SK-N-SH treated with all-trans-retinoic acid at 6 μM for 48 hours (cell line): ENCODE measurements at regions not wholly inside any gene's neighbourhood (a gene's known extent, or its start where the extent isn't known, plus 50 kb on each side); places are given as distances from the start of the nearest gene placed in this dataset.

Experiments
- ATAC-seq: fragments of 200-7000 bp; cut with Tn5 transposase; 3 replicates; pipeline ENCODE4 v1.9.1; 2020; ENCODE audit warnings: mild to moderate bottlenecking, moderate library complexity
- ARNTL ChIP-seq: fragments of 450-650 bp; formaldehyde crosslinking; IDR thresholded peaks from 2 replicates; pipeline ENCODE4 v1.5.0; 2020; ENCODE audit warnings: low read depth, mild to moderate bottlenecking, moderate library complexity, borderline replicate concordance
- BACH2 ChIP-seq: fragments of 250-450 bp; sonication (Bioruptor Pico); IDR thresholded peaks from 2 replicates; pipeline ENCODE4 v1.9.0; 2021; ENCODE audit warnings: mild to moderate bottlenecking, borderline replicate concordance
- CSDC2 ChIP-seq: fragments of 250-450 bp; sonication (Bioruptor Pico); IDR thresholded peaks from 2 replicates; pipeline ENCODE4 v1.5.0; 2020; ENCODE audit warnings: mild to moderate bottlenecking, moderate library complexity
- ESRRG ChIP-seq: fragments of 250-450 bp; sonication (Bioruptor Pico); IDR thresholded peaks from 2 replicates; pipeline ENCODE4 v1.6.1; 2021; ENCODE audit warnings: mild to moderate bottlenecking
- GLIS3 ChIP-seq: fragments of 250-450 bp; sonication (Bioruptor Pico); IDR thresholded peaks from 2 replicates; pipeline ENCODE4 v1.5.0; 2020; ENCODE audit warnings: mild to moderate bottlenecking, moderate library complexity
- ISL1 ChIP-seq: fragments of 250-450 bp; sonication (Bioruptor Pico); IDR thresholded peaks from 2 replicates; pipeline ENCODE4 v2.1.2; 2022; ENCODE audit warnings: mild to moderate bottlenecking, moderate library complexity
- OSR1 ChIP-seq: fragments of 250-450 bp; sonication (Bioruptor Pico); IDR thresholded peaks from 2 replicates; pipeline ENCODE4 v1.8.0; 2022; ENCODE audit warnings: moderate library complexity, mild to moderate bottlenecking, inconsistent platforms
- PPARA ChIP-seq: fragments of 250-450 bp; sonication (Bioruptor Pico); IDR thresholded peaks from 2 replicates; pipeline ENCODE4 v1.5.0; 2020; ENCODE audit warnings: mild to moderate bottlenecking, borderline replicate concordance
- RARB ChIP-seq: fragments of 250-450 bp; sonication (Bioruptor Pico); IDR thresholded peaks from 2 replicates; pipeline ENCODE4 v1.8.0; 2021; ENCODE audit warnings: mild to moderate bottlenecking, moderate library complexity
- SNAI2 ChIP-seq: fragments of 250-450 bp; sonication (Bioruptor Pico); IDR thresholded peaks from 2 replicates; pipeline ENCODE4 v1.5.0; 2020; ENCODE audit warnings: mild to moderate bottlenecking, moderate library complexity
- TOX ChIP-seq: fragments of 250-450 bp; sonication (Bioruptor Pico); IDR thresholded peaks from 2 replicates; pipeline ENCODE4 v1.8.0; 2021; ENCODE audit warnings: mild to moderate bottlenecking, moderate library complexity, borderline replicate concordance
- ZC3H10 ChIP-seq: fragments of 250-450 bp; sonication (Bioruptor Pico); IDR thresholded peaks from 2 replicates; pipeline ENCODE4 v1.5.1; 2021; ENCODE audit warnings: mild to moderate bottlenecking, moderate library complexity
- ZFP3 ChIP-seq: fragments of 250-450 bp; sonication (Bioruptor Pico); IDR thresholded peaks from 2 replicates; pipeline ENCODE4 v1.5.0; 2020; ENCODE audit warnings: mild to moderate bottlenecking, moderate library complexity
- ZFP30 ChIP-seq: fragments of 450-650 bp; formaldehyde crosslinking; IDR thresholded peaks from 2 replicates; pipeline ENCODE4 v1.5.0; 2022; ENCODE audit warnings: mild to moderate bottlenecking, moderate library complexity
- ZNF565 ChIP-seq: fragments of 450-650 bp; formaldehyde crosslinking; conservative IDR thresholded peaks from 2 replicates; pipeline ENCODE4 v1.5.0; 2020; ENCODE audit warnings: low read depth, mild to moderate bottlenecking, moderate library complexity
- ZNF70 ChIP-seq: fragments of 450-650 bp; formaldehyde crosslinking; IDR thresholded peaks from 2 replicates; pipeline ENCODE4 v1.5.0; 2020; ENCODE audit warnings: mild to moderate bottlenecking, moderate library complexity
- ZNF8 ChIP-seq: fragments of 450-650 bp; formaldehyde crosslinking; IDR thresholded peaks from 2 replicates; pipeline ENCODE4 v1.5.0; 2020; ENCODE audit warnings: mild to moderate bottlenecking, moderate library complexity
- TF ChIP-seq, protein P1 (sequence below): fragments of 250-450 bp; sonication (Bioruptor Pico); IDR thresholded peaks from 2 replicates; pipeline ENCODE4 v1.5.1; 2021; ENCODE audit warnings: mild to moderate bottlenecking, moderate library complexity
- TF ChIP-seq, protein P2 (sequence below): fragments of 250-450 bp; sonication (Bioruptor Pico); IDR thresholded peaks from 2 replicates; pipeline ENCODE4 v1.5.1; 2020; ENCODE audit warnings: low read depth, mild to moderate bottlenecking, moderate library complexity
- TF ChIP-seq, protein P3 (sequence below): fragments of 250-450 bp; sonication (Bioruptor Pico); IDR thresholded peaks from 2 replicates; pipeline ENCODE4 v1.8.0; 2020; ENCODE audit warnings: mild to moderate bottlenecking, moderate library complexity, borderline replicate concordance
- TF ChIP-seq, protein P4 (sequence below): fragments of 250-450 bp; sonication (Bioruptor Pico); IDR thresholded peaks from 2 replicates; pipeline ENCODE4 v1.8.0; 2021; ENCODE audit warnings: low read depth, mild to moderate bottlenecking, moderate library complexity, borderline replicate concordance
- TF ChIP-seq, protein P5 (sequence below): fragments of 250-450 bp; sonication (Bioruptor Pico); IDR thresholded peaks from 2 replicates; pipeline ENCODE4 v1.5.0; 2020; ENCODE audit warnings: mild to moderate bottlenecking, moderate library complexity

DNA sequence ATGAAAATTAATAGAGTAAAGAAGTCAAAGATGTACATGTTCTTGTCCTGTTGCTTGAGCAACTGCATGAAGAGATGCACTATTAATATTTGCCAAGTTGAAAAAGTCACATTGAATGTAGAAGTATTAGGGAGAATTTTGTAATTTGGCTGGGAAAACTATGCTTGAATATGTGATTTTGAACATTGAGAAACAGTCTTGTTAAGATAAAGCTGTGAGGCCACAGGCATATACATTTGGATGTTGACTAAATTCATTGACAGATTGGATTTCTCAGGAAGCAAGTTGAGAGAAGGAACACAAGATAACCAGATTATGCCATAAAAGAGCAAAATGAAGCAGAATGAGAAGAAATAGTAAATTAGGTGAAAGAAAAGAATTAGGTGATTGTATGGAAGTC, 1777.5 kb upstream of the PCDH7 start:
- TF ChIP-seq, protein P1, sequence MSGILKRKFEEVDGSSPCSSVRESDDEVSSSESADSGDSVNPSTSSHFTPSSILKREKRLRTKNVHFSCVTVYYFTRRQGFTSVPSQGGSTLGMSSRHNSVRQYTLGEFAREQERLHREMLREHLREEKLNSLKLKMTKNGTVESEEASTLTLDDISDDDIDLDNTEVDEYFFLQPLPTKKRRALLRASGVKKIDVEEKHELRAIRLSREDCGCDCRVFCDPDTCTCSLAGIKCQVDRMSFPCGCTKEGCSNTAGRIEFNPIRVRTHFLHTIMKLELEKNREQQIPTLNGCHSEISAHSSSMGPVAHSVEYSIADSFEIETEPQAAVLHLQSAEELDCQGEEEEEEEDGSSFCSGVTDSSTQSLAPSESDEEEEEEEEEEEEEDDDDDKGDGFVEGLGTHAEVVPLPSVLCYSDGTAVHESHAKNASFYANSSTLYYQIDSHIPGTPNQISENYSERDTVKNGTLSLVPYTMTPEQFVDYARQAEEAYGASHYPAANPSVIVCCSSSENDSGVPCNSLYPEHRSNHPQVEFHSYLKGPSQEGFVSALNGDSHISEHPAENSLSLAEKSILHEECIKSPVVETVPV: no peak
- TF ChIP-seq TOX: no peak
- no peak for TF ChIP-seq ZNF565 (CRISPR knock-in tag)
- no peak for TF ChIP-seq PPARA (CRISPR knock-in tag)
- TF ChIP-seq, protein P2, sequence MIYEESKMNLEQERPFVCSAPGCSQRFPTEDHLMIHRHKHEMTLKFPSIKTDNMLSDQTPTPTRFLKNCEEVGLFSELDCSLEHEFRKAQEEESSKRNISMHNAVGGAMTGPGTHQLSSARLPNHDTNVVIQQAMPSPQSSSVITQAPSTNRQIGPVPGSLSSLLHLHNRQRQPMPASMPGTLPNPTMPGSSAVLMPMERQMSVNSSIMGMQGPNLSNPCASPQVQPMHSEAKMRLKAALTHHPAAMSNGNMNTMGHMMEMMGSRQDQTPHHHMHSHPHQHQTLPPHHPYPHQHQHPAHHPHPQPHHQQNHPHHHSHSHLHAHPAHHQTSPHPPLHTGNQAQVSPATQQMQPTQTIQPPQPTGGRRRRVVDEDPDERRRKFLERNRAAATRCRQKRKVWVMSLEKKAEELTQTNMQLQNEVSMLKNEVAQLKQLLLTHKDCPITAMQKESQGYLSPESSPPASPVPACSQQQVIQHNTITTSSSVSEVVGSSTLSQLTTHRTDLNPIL (CRISPR knock-in tag): no peak
- no peak for TF ChIP-seq RARB (CRISPR knock-in tag)
- no peak for TF ChIP-seq ESRRG
- no peak for TF ChIP-seq ZNF70 (CRISPR knock-in tag)
- TF ChIP-seq ZFP30 (CRISPR knock-in tag): no peak
- TF ChIP-seq OSR1 (CRISPR knock-in tag): no peak
- TF ChIP-seq GLIS3: no peak
- TF ChIP-seq ZFP3 (CRISPR knock-in tag): no peak
- no peak for TF ChIP-seq ISL1 (CRISPR knock-in tag)
- TF ChIP-seq, protein P3, sequence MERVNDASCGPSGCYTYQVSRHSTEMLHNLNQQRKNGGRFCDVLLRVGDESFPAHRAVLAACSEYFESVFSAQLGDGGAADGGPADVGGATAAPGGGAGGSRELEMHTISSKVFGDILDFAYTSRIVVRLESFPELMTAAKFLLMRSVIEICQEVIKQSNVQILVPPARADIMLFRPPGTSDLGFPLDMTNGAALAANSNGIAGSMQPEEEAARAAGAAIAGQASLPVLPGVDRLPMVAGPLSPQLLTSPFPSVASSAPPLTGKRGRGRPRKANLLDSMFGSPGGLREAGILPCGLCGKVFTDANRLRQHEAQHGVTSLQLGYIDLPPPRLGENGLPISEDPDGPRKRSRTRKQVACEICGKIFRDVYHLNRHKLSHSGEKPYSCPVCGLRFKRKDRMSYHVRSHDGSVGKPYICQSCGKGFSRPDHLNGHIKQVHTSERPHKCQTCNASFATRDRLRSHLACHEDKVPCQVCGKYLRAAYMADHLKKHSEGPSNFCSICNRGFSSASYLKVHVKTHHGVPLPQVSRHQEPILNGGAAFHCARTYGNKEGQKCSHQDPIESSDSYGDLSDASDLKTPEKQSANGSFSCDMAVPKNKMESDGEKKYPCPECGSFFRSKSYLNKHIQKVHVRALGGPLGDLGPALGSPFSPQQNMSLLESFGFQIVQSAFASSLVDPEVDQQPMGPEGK (CRISPR knock-in tag): no peak
- no peak for TF ChIP-seq SNAI2
- TF ChIP-seq ARNTL (CRISPR knock-in tag): no peak
- TF ChIP-seq CSDC2 (CRISPR knock-in tag): no peak
- no peak for TF ChIP-seq ZNF8 (CRISPR knock-in tag)
- TF ChIP-seq, all 23 proteins: peak for 0
- no peak for ATAC-seq

DNA sequence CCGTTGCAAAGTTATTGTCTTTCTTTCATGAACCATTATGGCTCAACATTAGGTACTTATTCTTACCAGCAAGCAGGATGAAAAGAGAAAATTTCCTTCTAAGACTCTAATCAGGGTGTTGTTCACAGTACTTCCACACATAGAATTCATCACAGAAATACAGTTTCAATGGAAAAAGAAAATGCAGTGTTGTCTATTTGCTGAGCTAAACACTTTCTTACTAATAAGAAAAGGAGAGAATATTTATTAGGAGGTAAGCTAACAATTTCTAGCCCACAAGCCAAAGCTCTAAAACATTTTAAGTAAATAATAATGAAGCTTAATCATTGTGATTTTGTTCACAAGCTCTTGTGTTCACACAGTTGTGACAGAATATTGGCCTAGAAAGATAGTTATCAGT, 1772.8 kb upstream of the PCDH7 start:
- ATAC-seq: no peak
- no peak for TF ChIP-seq PPARA (CRISPR knock-in tag)
- TF ChIP-seq ESRRG: no peak
- TF ChIP-seq, protein P2 (CRISPR knock-in tag): no peak
- TF ChIP-seq TOX: no peak
- TF ChIP-seq, protein P3 (CRISPR knock-in tag): no peak
- no peak for TF ChIP-seq GLIS3
- no peak for TF ChIP-seq BACH2
- TF ChIP-seq CSDC2 (CRISPR knock-in tag): no peak
- TF ChIP-seq ARNTL (CRISPR knock-in tag): no peak
- TF ChIP-seq, protein P4, sequence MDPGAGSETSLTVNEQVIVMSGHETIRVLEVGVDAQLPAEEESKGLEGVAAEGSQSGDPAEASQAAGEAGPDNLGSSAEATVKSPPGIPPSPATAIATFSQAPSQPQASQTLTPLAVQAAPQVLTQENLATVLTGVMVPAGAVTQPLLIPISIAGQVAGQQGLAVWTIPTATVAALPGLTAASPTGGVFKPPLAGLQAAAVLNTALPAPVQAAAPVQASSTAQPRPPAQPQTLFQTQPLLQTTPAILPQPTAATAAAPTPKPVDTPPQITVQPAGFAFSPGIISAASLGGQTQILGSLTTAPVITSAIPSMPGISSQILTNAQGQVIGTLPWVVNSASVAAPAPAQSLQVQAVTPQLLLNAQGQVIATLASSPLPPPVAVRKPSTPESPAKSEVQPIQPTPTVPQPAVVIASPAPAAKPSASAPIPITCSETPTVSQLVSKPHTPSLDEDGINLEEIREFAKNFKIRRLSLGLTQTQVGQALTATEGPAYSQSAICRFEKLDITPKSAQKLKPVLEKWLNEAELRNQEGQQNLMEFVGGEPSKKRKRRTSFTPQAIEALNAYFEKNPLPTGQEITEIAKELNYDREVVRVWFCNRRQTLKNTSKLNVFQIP (CRISPR knock-in tag): no peak
- no peak for TF ChIP-seq ZNF70 (CRISPR knock-in tag)
- no peak for TF ChIP-seq OSR1 (CRISPR knock-in tag)
- TF ChIP-seq, protein P5, sequence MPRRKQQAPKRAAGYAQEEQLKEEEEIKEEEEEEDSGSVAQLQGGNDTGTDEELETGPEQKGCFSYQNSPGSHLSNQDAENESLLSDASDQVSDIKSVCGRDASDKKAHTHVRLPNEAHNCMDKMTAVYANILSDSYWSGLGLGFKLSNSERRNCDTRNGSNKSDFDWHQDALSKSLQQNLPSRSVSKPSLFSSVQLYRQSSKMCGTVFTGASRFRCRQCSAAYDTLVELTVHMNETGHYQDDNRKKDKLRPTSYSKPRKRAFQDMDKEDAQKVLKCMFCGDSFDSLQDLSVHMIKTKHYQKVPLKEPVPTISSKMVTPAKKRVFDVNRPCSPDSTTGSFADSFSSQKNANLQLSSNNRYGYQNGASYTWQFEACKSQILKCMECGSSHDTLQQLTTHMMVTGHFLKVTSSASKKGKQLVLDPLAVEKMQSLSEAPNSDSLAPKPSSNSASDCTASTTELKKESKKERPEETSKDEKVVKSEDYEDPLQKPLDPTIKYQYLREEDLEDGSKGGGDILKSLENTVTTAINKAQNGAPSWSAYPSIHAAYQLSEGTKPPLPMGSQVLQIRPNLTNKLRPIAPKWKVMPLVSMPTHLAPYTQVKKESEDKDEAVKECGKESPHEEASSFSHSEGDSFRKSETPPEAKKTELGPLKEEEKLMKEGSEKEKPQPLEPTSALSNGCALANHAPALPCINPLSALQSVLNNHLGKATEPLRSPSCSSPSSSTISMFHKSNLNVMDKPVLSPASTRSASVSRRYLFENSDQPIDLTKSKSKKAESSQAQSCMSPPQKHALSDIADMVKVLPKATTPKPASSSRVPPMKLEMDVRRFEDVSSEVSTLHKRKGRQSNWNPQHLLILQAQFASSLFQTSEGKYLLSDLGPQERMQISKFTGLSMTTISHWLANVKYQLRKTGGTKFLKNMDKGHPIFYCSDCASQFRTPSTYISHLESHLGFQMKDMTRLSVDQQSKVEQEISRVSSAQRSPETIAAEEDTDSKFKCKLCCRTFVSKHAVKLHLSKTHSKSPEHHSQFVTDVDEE (CRISPR knock-in tag): no peak
- TF ChIP-seq ISL1 (CRISPR knock-in tag): no peak
- TF ChIP-seq RARB (CRISPR knock-in tag): no peak
- TF ChIP-seq ZFP3 (CRISPR knock-in tag): no peak
- TF ChIP-seq ZNF8 (CRISPR knock-in tag): no peak
- no peak for TF ChIP-seq ZC3H10 (CRISPR knock-in tag)
